Osteoblast (primary cell): ENCODE measurements at regions not wholly inside any gene's neighbourhood (a gene's known extent, or its start where the extent isn't known, plus 50 kb on each side); places are given as distances from the start of the nearest gene placed in this dataset.

Experiments used
- DNase-seq: peaks from one replicate; pipeline ENCODE4 v3.0.0; 2011; ENCODE audit warnings: low spot score, mixed read lengths; ENCODE audit not compliant: insufficient read length; ENCODE audit errors: missing footprints
- H2AFZ ChIP-seq: 2 replicates; pipeline ENCODE4 v1.6.0; 2011; ENCODE audit warnings: mild to moderate bottlenecking, low read length
- H3K27ac ChIP-seq: 2 replicates; pipeline ENCODE4 v1.5.1; 2011; ENCODE audit warnings: mild to moderate bottlenecking, low read depth, low read length, moderate library complexity
- H3K27me3 ChIP-seq: 2 replicates; pipeline ENCODE4 v1.6.0; 2012; ENCODE audit warnings: mild to moderate bottlenecking, control low read depth, inconsistent platforms, low read length, moderate library complexity; ENCODE audit not compliant: insufficient read depth
- H3K36me3 ChIP-seq: 2 replicates; pipeline ENCODE4 v1.5.1; 2011; ENCODE audit warnings: mild to moderate bottlenecking, low read length, control low read depth, moderate library complexity; ENCODE audit not compliant: insufficient read depth
- H3K4me1 ChIP-seq: 2 replicates; pipeline ENCODE4 v1.5.1; 2011; ENCODE audit warnings: mild to moderate bottlenecking, low read length, control low read depth, moderate library complexity; ENCODE audit not compliant: insufficient read depth
- H3K4me2 ChIP-seq: 2 replicates; pipeline ENCODE4 v1.6.0; 2011; ENCODE audit warnings: mild to moderate bottlenecking, low read length; ENCODE audit not compliant: insufficient read depth
- H3K4me3 ChIP-seq: fragments of 200-600 bp; sonication (generic); 3 replicates; pipeline ENCODE4 v1.5.1; 2012; ENCODE audit warnings: mild to moderate bottlenecking, low read length, inconsistent platforms; ENCODE audit not compliant: insufficient read depth
- H3K79me2 ChIP-seq: 2 replicates; pipeline ENCODE4 v1.6.0; 2012; ENCODE audit warnings: mild to moderate bottlenecking, low read length, control low read depth, inconsistent platforms; ENCODE audit not compliant: insufficient read depth
- H3K9me3 ChIP-seq: 2 replicates; pipeline ENCODE4 v1.5.1; 2011; ENCODE audit warnings: low read depth, low read length, control low read depth
- H4K20me1 ChIP-seq: 2 replicates; pipeline ENCODE4 v1.6.0; 2012; ENCODE audit warnings: mild to moderate bottlenecking, low read length, control low read depth; ENCODE audit not compliant: insufficient read depth
- TF ChIP-seq, protein P1 (sequence below): IDR thresholded peaks from 2 replicates; pipeline ENCODE4 v1.5.1; 2011; ENCODE audit warnings: mild to moderate bottlenecking, low read depth, low read length, moderate library complexity; ENCODE audit errors: extremely low read depth

DNA sequence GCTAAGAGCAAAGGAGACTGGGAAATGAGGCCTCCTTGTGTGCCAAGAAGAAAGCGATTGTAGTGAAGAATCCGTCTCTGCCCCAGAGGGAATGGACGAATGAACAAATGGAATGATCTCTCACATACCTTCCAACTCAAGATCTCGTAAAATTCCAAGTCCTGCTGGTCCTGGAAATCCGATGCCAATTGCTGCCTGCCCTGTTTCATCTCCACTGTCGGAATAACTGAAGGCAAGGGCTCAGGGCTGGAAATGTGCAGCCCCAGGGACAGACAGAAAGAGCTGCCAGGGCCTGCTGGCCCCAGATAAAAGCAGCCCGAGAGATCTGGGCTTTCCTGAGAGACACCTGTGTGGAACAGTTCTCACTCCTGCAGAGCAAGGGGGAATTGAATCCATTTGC lies 120.9 kb downstream of the MN1 start:
- TF ChIP-seq, protein P1, sequence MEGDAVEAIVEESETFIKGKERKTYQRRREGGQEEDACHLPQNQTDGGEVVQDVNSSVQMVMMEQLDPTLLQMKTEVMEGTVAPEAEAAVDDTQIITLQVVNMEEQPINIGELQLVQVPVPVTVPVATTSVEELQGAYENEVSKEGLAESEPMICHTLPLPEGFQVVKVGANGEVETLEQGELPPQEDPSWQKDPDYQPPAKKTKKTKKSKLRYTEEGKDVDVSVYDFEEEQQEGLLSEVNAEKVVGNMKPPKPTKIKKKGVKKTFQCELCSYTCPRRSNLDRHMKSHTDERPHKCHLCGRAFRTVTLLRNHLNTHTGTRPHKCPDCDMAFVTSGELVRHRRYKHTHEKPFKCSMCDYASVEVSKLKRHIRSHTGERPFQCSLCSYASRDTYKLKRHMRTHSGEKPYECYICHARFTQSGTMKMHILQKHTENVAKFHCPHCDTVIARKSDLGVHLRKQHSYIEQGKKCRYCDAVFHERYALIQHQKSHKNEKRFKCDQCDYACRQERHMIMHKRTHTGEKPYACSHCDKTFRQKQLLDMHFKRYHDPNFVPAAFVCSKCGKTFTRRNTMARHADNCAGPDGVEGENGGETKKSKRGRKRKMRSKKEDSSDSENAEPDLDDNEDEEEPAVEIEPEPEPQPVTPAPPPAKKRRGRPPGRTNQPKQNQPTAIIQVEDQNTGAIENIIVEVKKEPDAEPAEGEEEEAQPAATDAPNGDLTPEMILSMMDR: no peak
- no peaks in the 10 kb centered on the region for H4K20me1 ChIP-seq
- no peak overlapping the region for H3K4me3 ChIP-seq
- no peak for DNase-seq
- no peaks in the 10 kb centered on the region for H3K79me2 ChIP-seq
- H3K27ac ChIP-seq: no peak overlapping the region
- H3K9me3 ChIP-seq: no peaks in the 10 kb centered on the region
- H3K4me2 ChIP-seq: no peak overlapping the region
- no peak overlapping the region for H2AFZ ChIP-seq
- H3K4me1 ChIP-seq: no peaks in the 10 kb centered on the region
- no peaks in the 10 kb centered on the region for H3K36me3 ChIP-seq
- peaks cover 25% of the 10 kb centered on the region for H3K27me3 ChIP-seq

DNA sequence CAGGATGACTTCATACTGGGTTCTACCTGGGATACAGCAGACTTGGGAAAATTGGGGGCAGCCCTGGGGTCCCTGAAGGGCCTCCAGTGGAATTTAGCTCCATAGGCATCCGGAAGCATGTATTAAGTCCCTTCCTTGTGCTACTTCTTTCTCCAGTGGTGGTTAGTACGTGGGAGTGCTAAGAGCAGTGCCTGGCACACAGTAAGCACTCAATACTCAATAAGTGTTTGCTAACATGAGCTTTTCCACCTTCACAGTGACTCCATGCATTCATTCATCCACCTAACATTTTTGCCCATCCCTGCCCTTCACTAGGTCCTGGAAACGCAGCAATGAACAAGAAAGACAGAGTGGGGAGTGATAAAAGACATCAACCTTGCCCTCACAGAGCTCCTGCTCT lies 120.5 kb downstream of the MN1 start:
- no peaks in the 10 kb centered on the region for H3K79me2 ChIP-seq

DNA sequence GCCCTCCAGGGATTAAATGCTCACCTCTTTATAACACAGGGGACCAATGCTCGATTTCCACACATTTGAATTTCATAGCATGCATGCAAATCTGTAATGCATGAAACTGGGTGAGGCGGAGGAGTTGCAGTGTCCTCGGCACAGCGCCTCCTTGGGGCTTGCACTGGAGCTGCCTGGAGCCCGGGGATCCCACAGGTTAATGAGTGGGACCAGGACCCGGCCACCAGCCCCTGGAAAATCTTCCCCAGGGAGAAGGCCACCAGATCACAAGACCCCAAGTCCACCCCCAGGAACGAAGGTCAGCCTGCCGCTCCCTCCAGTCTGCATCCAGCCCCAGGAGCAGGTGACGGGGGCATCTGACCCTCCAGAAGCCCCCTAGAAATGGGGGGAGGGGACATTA lies 119.1 kb downstream of the MN1 start:
- Histone ChIP-seq H3K4me2 (no peak overlapping the region), H3K27ac (no peak overlapping the region), H3K4me3 (no peak overlapping the region), H3K79me2 (no peaks in the 10 kb centered on the region), H2AFZ (no peak overlapping the region), H3K9me3 (no peaks in the 10 kb centered on the region), H3K4me1 (peaks cover 7% of the 10 kb centered on the region), H3K27me3 (peaks cover 22% of the 10 kb centered on the region), H3K36me3 (no peaks in the 10 kb centered on the region), H4K20me1 (no peaks in the 10 kb centered on the region)
- no peak for DNase-seq
- TF ChIP-seq, protein P1: peak; percentile 16

More for the DNA sequence above, 120.5 kb downstream of the MN1 start:
- Histone ChIP-seq H3K4me3 (no peak overlapping the region), H3K36me3 (no peaks in the 10 kb centered on the region), H3K4me1 (no peaks in the 10 kb centered on the region), H4K20me1 (no peaks in the 10 kb centered on the region), H3K27ac (no peak overlapping the region), H2AFZ (no peak overlapping the region), H3K27me3 (peaks cover 22% of the 10 kb centered on the region), H3K4me2 (no peak overlapping the region), H3K9me3 (no peaks in the 10 kb centered on the region)
- TF ChIP-seq, protein P1: no peak
- no peak for DNase-seq

DNA sequence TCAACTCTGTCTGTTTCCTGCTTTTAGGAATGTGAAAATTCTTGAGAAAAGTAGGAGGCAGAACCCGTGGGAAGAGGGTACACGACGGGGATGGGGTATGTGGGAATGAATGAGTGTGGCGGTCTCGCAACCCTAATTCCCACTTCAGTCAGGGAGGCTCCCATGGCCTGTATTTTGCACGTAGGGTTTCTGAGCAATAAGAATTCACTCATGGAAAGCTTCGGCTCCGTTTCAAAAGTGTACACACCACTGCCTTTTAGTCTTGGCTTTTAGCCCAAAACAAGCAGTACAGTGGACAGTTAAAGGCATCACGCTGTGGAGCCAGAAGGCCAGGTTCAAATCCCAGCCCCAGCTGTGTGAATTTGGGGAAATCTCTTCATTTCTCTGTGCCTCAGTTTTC lies 116.7 kb downstream of the MN1 start:
- H3K27ac ChIP-seq: no peak overlapping the region
- peaks cover 5% of the 10 kb centered on the region for H3K9me3 ChIP-seq
- peaks cover 7% of the 10 kb centered on the region for H3K4me1 ChIP-seq
- DNase-seq: no peak
- no peak overlapping the region for H2AFZ ChIP-seq
- H3K27me3 ChIP-seq: peaks cover 11% of the 10 kb centered on the region
- no peak overlapping the region for H3K4me2 ChIP-seq
- H3K4me3 ChIP-seq: no peak overlapping the region
- H3K79me2 ChIP-seq: no peaks in the 10 kb centered on the region
- TF ChIP-seq, protein P1: no peak
- no peaks in the 10 kb centered on the region for H4K20me1 ChIP-seq
- no peaks in the 10 kb centered on the region for H3K36me3 ChIP-seq
